HG03565 (cell line): ENCODE measurements at regions not wholly inside any gene's neighbourhood (a gene's known extent, or its start where the extent isn't known, plus 50 kb on each side); places are given as distances from the start of the nearest gene placed in this dataset.
"Not testable (repeated sequence)": the region's sequence is repeated elsewhere in the genome, so short reads cannot be mapped to it uniquely, and the experiment has no call there.

Experiments used
- ATAC-seq: cut with Tn5 transposase; IDR thresholded peaks from one replicate; pipeline ENCODE4 v1.9.1; 2021; ENCODE audit warnings: mild to moderate bottlenecking, moderate library complexity; ENCODE audit not compliant: unreplicated experiment

GRCh38 chr6:72457738-72458137 is 164.1 kb upstream of the KCNQ5 start:
- no peak for ATAC-seq

- no peak for ATAC-seq
Measured at GRCh38 chr6:72458521-72458920, 163.3 kb upstream of the KCNQ5 start.

- no peak for ATAC-seq
Measured at GRCh38 chr6:72461144-72461543, 160.7 kb upstream of the KCNQ5 start.

- no peak for ATAC-seq
Measured at GRCh38 chr6:72464246-72464645, 157.6 kb upstream of the KCNQ5 start.

- no peak for ATAC-seq
Measured at GRCh38 chr6:72464791-72465691, 156.8 kb upstream of the KCNQ5 start.

GRCh38 chr6:72466471-72466870 is 155.4 kb upstream of the KCNQ5 start:
- no peak for ATAC-seq

GRCh38 chr6:72466971-72467566 is 154.8 kb upstream of the KCNQ5 start:
- no peak for ATAC-seq

- not testable (repeated sequence) for ATAC-seq
Measured at GRCh38 chr6:72469406-72469983, 152.4 kb upstream of the KCNQ5 start.

- no peak for ATAC-seq
Measured at GRCh38 chr6:72476051-72476450, 145.8 kb upstream of the KCNQ5 start.

- no peak for ATAC-seq
Measured at GRCh38 chr6:72476646-72477045, 145.2 kb upstream of the KCNQ5 start.

GRCh38 chr6:72495441-72495840 is 126.4 kb upstream of the KCNQ5 start:
- no peak for ATAC-seq

- no peak for ATAC-seq
Measured at GRCh38 chr6:72497186-72497585, 124.7 kb upstream of the KCNQ5 start.

- no peak for ATAC-seq
Measured at GRCh38 chr6:72500669-72501068, 121.2 kb upstream of the KCNQ5 start.

- no peak for ATAC-seq
Measured at GRCh38 chr6:72504406-72504805, 117.5 kb upstream of the KCNQ5 start.

GRCh38 chr6:72505446-72505845 is 116.4 kb upstream of the KCNQ5 start:
- ATAC-seq: no peak

- ATAC-seq: no peak
Measured at GRCh38 chr6:72519871-72520270, 102.0 kb upstream of the KCNQ5 start.

- ATAC-seq: no peak
Measured at GRCh38 chr6:72521684-72522083, 100.2 kb upstream of the KCNQ5 start.

GRCh38 chr6:72522735-72523141 is 99.1 kb upstream of the KCNQ5 start:
- ATAC-seq: peak; percentile 47

GRCh38 chr6:72524011-72524645 is 97.7 kb upstream of the KCNQ5 start:
- ATAC-seq: peak; percentile 44

- no peak for ATAC-seq
Measured at GRCh38 chr6:72525821-72526510, 95.9 kb upstream of the KCNQ5 start.

GRCh38 chr6:72530152-72530551 is 91.7 kb upstream of the KCNQ5 start:
- ATAC-seq: no peak
